C4-2B (cell line): ENCODE measurements at regions not wholly inside any gene's neighbourhood (a gene's known extent, or its start where the extent isn't known, plus 50 kb on each side); places are given as distances from the start of the nearest gene placed in this dataset.
"Not testable (repeated sequence)": the region's sequence is repeated elsewhere in the genome, so short reads cannot be mapped to it uniquely, and the experiment has no call there.

ENCODE experiments used
- H3K27ac ChIP-seq: fragments of 450-650 bp; 2 replicates; pipeline ENCODE4 v1.5.1; 2017
- ZFX ChIP-seq: fragments of 450-650 bp; IDR thresholded peaks from 2 replicates; pipeline ENCODE4 v1.6.1; 2017
- TF ChIP-seq, protein P1 (sequence below): fragments of 450-650 bp; conservative IDR thresholded peaks from 2 replicates; pipeline ENCODE4 v1.5.1; 2017; ENCODE audit warnings: mild to moderate bottlenecking

DNA sequence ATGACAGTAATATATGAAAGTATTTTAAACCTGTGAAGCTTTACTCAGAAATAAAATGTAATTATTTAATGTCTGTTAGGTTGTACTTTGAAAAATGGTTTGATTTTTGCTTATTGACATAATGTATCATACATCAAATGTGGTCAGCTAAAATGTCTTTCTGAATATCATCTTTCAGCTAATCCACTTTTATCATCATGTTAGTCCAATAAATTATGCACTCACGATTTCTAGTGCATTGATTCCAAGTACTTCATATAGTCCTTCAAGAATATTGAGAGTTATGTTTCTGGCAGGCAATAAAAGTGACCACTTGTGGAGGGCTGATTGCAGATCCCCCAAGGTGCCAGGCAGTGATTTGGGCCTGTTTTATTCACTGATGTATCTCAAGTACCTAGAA is 1204.1 kb downstream of the OLFM4 start:
- no peak overlapping the region for H3K27ac ChIP-seq
- TF ChIP-seq, protein P1, sequence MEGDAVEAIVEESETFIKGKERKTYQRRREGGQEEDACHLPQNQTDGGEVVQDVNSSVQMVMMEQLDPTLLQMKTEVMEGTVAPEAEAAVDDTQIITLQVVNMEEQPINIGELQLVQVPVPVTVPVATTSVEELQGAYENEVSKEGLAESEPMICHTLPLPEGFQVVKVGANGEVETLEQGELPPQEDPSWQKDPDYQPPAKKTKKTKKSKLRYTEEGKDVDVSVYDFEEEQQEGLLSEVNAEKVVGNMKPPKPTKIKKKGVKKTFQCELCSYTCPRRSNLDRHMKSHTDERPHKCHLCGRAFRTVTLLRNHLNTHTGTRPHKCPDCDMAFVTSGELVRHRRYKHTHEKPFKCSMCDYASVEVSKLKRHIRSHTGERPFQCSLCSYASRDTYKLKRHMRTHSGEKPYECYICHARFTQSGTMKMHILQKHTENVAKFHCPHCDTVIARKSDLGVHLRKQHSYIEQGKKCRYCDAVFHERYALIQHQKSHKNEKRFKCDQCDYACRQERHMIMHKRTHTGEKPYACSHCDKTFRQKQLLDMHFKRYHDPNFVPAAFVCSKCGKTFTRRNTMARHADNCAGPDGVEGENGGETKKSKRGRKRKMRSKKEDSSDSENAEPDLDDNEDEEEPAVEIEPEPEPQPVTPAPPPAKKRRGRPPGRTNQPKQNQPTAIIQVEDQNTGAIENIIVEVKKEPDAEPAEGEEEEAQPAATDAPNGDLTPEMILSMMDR, result no peak
- no peak for TF ChIP-seq ZFX

DNA sequence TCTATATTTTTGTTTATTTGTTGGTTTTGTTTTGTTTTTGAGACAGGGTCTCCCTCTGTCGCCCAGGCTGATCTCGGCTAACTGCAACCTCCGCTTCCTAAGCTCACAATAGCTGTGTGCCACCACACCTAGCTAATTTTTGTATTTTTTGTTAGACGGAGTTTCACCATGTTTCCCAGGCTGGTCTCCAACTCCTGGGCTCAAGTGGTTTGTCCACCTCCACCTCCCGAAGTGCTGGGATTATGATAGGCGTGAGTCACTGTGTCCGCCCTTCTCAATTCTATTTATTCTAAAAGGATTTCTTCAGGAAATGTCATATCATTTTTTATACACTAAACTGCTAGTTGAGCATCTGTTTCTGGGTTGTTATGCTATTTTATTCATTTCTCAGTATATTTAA is 1206.0 kb downstream of the OLFM4 start:
- no peak overlapping the region for H3K27ac ChIP-seq
- TF ChIP-seq, protein P1, result no peak
- TF ChIP-seq ZFX, result no peak

DNA sequence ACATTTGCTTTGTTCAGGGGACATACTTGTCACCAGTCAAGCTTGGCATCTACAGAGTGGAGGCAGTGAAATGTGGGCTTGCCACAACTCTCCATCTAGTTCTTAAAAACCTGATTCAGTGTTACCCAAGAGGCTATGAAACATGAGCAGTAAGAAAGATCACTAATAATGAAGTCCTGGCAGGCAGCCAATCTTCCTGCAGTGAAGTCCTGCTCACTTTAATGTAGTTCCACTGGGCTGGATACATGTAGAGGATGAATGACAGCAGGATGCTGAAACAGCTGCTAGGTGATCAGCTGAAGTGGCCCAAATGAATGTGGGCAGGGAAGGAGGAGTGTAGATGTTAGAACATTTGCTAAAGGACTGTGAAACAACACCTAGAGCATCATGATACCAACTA is 1213.1 kb downstream of the OLFM4 start:
- TF ChIP-seq, protein P1, result no peak
- TF ChIP-seq ZFX, result no peak
- no peak overlapping the region for H3K27ac ChIP-seq

DNA sequence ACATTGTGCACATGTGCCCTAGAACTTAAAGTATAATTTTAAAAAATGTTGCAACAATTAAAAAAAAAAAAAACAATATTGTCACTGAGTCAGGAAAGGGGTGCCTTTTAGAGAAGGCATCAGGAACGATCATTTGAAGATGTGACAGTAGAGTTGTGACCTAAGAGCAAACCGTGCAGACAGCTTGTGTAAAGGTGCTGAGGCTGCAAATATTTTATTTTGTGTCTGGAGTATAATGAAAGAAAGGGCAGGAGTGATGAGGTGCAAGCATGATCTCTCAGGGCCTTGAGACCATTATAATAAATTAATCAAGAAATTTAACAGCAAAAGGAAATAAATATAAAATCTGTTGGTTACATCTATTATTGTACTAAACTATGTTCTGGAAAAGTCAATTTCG is 1219.7 kb downstream of the OLFM4 start:
- no peak overlapping the region for H3K27ac ChIP-seq
- TF ChIP-seq, protein P1, result no peak
- TF ChIP-seq ZFX, result no peak

DNA sequence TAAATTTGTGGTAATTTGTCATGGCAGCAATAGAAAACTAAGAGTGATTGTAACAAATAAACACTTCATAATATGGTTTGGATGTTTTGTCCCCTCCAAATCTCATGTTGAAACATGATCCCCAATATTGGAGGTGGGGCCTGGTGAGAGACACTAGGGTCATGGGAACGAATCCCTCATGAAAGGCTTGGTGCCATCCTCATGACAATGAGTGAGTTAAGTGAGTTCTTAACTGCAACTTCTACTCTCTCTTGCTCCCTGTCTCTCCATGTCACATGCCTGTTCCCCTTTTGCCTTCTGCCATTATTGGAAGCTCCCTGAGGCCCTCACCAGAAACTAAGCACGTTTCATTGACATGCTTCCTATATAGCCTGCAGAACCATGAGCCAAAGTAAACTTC is 1233.2 kb downstream of the OLFM4 start:
- TF ChIP-seq, protein P1, result no peak
- TF ChIP-seq ZFX, result no peak
- H3K27ac ChIP-seq, result no peak overlapping the region

DNA sequence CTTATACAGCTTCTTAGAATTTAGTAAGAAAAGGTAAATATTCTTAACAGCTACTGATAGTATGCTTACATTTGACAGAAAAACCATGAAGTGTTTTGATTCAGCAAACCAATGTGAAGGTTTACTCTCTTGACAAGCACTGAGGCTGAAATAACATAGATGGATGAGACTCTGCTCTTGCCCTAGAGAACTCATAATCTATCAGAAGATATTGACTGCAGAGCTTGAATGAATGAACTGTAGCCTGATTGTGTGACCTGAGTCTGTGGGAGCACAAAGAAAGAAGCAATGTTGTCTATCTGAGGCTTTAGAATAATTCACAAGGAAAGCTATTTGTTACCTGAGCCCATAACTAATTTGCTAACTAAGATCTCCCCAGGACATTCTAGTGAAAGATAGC is 1235.3 kb downstream of the OLFM4 start:
- no peak overlapping the region for H3K27ac ChIP-seq
- TF ChIP-seq ZFX, result no peak
- TF ChIP-seq, protein P1, result no peak

DNA sequence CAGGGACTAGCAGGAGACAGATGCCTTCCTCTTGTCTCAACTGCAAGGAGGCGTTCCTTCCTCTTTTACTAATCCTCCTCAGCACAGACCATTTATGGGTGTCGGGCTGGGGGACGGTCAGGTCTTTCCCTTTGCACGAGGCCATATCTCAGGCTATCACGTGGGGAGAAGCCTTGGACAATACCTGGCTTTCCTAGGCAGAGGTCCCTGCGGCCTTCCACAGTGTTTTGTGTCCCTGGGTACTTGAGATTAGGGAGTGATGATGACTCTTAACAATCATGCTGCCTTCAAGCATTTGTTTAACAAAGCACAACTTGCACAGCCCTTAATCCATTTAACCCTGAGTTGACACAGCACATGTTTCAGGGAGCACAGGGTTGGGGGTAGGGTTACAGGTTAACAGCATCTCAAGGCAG is 1238.6 kb downstream of the OLFM4 start:
- not testable (repeated sequence) for H3K27ac ChIP-seq

DNA sequence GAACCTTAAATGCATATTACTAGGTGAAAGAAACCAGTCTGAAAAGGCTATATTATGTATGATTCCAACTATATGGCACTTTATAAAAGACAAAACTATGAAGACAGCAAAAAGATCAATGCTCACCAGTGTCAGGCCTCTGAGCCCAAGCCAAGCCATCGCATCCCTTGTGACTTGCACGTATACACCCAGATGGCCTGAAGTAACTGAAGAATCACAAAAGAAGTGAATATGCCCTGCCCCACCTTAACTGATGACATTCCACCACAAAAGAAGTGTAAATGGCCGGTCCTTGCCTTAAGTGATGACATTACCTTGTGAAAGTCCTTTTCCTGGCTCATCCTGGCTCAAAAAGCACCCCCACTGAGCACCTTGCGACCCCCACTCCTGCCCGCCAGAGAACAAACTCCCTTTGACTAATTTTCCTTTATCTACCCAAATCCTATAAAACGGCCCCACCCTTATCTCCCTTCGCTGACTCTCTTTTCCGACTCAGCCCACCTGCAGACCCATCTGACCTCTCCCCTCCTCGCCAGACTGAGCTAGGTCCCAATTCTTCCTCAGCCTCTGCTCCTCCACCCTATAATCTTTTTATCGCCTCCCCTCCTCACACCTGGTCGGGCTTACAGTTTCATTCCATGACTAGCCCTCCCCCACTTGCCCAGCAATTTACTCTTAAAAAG is 1239.5 kb downstream of the OLFM4 start:
- H3K27ac ChIP-seq, result not testable (repeated sequence)
